LNCAP (cell line): ENCODE measurements at regions not wholly inside any gene's neighbourhood (a gene's known extent, or its start where the extent isn't known, plus 50 kb on each side); places are given as distances from the start of the nearest gene placed in this dataset.

Experiments used
- CTCF ChIP-seq: fragments of 450-650 bp; IDR thresholded peaks from 2 replicates; pipeline ENCODE4 v1.5.1; 2017; ENCODE audit warnings: mild to moderate bottlenecking

GRCh38 chr12:92326877-92327276, 181.2 kb upstream of the BTG1 start:
- TF ChIP-seq CTCF = no peak

GRCh38 chr12:92324849-92325500, 179.3 kb upstream of the BTG1 start:
- TF ChIP-seq CTCF = no peak

GRCh38 chr12:92312463-92312964, 166.9 kb upstream of the BTG1 start:
- no peak for TF ChIP-seq CTCF

DNA sequence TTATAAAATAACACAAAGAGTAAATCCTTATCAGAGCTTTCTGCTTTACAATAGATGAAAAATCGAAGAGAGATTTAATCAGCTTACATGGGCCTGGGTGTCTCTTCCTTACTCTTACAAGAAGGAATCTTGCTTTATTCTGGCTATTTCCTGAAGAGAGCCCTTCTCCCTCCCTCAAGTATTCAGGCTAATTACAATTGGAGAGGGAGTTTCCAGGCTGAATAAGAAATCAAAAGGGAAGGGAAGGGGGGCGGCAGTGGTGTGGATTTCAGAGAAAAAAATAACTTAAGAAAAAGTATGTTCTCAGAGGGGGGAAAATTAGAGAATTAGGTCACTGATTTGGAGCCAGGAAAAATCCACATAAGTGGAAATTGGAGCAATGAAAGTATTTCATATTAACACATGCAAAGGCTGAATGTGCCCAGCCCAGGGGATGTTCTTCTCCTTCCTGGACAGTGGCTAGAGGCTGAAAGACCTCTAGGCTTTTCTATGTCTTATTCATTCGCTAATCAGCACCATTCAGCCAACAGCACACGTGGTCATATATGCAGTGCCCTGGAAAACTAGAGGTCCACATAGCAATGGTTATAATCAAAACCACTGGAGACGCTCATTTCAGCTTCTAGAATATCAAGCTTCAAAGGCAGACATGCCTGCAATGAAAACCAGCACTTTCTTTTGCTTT, 158.9 kb upstream of the BTG1 start:
- TF ChIP-seq CTCF = no peak

GRCh38 chr12:92302041-92302829, 156.6 kb upstream of the BTG1 start:
- TF ChIP-seq CTCF = no peak

DNA sequence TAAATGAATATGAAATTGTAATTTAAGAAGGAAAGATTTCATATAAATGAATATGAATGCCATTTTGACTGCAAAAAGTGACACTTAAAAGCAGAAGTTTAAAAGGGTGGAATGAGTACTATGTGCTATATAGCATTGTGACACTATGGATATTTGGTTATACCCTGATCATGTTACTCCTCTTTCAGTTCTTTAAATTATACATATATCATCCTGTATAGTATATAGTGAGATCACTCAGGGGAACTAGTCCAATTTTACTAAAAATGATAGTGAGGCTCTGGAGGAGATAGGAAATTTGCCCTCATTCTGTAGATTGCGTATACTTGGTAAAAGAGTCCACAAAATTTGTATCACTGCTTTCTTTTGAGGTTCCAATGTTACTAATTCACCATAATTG, 155.7 kb upstream of the BTG1 start:
- TF ChIP-seq CTCF = no peak

- TF ChIP-seq CTCF = no peak
Measured at GRCh38 chr12:92300777-92301176, 155.1 kb upstream of the BTG1 start.
